Neutrophil (primary cell): ENCODE measurements at regions not wholly inside any gene's neighbourhood (a gene's known extent, or its start where the extent isn't known, plus 50 kb on each side); places are given as distances from the start of the nearest gene placed in this dataset.

Experiments used
- H3K27ac ChIP-seq: fragments of 200-600 bp; sonication (generic); 2 replicates; pipeline ENCODE4 v1.5.1; 2016; ENCODE audit warnings: mild to moderate bottlenecking, moderate library complexity
- H3K27me3 ChIP-seq: fragments of 200-600 bp; sonication (generic); 2 replicates; pipeline ENCODE4 v1.6.0; 2016; ENCODE audit warnings: mild to moderate bottlenecking
- H3K36me3 ChIP-seq: fragments of 200-600 bp; sonication (generic); 2 replicates; pipeline ENCODE4 v1.5.1; 2017
- H3K4me1 ChIP-seq, 2 experiments: fragments of 200-600 bp in 1 of 2; sonication (generic) in 1 of 2; 1 replicate in 1 of 2; 2 replicates in 1 of 2; pipeline versions ENCODE4 v1.5.1 to v1.6.1; 2013 to 2016; ENCODE audit warnings: low read depth in 1 of 2, low read length in 1 of 2, mild to moderate bottlenecking in 1 of 2, moderate library complexity in 1 of 2; ENCODE audit not compliant: control insufficient read depth in 1 of 2, insufficient read depth in 1 of 2
- H3K4me3 ChIP-seq, 2 experiments: fragments of 200-600 bp in 1 of 2; sonication (generic) in 1 of 2; 1 replicate in 1 of 2; 2 replicates in 1 of 2; pipeline ENCODE4 v1.5.1; 2013 to 2016; ENCODE audit warnings: low read depth in 1 of 2, low read length in 1 of 2, mild to moderate bottlenecking in 1 of 2, moderate library complexity in 1 of 2
- H3K9me3 ChIP-seq: fragments of 200-600 bp; sonication (generic); 2 replicates; pipeline ENCODE4 v1.5.1; 2016
- TF ChIP-seq, protein P1 (sequence below): fragments of 200-600 bp; sonication (generic); IDR thresholded peaks from 2 replicates; pipeline ENCODE4 v1.5.1; 2016; ENCODE audit warnings: antibody characterized with exemption

DNA sequence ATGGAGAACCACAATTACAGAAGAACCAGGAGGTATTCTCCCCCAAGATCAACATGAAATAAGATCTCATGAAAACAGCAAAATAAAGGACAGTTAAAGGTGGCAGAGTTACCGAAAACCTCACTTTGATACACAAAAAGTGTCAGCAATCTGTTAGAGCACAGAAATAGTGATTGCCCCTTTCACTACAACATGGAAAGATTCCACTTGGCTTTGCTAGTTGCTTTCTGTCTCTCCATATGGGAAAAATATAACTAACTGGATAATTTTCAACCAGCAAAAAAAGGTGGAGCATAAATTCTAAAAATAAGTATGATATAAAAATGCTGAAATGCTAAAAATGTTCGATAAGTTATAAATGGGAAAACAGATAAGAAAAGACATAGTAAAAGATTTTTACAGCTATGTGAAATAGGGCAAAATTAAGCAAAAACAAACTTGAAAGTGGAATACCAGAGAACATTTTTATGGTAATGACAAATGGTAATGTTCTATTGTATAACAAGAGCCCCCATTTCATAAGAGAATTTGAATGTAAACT lies 90.2 kb downstream of the GPR85 start:
- no peak overlapping the region for H3K27ac ChIP-seq
- H3K27me3 ChIP-seq: no peaks in the 10 kb centered on the region
- TF ChIP-seq, protein P1, sequence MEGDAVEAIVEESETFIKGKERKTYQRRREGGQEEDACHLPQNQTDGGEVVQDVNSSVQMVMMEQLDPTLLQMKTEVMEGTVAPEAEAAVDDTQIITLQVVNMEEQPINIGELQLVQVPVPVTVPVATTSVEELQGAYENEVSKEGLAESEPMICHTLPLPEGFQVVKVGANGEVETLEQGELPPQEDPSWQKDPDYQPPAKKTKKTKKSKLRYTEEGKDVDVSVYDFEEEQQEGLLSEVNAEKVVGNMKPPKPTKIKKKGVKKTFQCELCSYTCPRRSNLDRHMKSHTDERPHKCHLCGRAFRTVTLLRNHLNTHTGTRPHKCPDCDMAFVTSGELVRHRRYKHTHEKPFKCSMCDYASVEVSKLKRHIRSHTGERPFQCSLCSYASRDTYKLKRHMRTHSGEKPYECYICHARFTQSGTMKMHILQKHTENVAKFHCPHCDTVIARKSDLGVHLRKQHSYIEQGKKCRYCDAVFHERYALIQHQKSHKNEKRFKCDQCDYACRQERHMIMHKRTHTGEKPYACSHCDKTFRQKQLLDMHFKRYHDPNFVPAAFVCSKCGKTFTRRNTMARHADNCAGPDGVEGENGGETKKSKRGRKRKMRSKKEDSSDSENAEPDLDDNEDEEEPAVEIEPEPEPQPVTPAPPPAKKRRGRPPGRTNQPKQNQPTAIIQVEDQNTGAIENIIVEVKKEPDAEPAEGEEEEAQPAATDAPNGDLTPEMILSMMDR: no peak
- H3K4me1 ChIP-seq: no peaks in the 10 kb centered on the region
- H3K9me3 ChIP-seq: no peaks in the 10 kb centered on the region
- no peak overlapping the region for H3K4me3 ChIP-seq
- no peaks in the 10 kb centered on the region for H3K36me3 ChIP-seq

DNA sequence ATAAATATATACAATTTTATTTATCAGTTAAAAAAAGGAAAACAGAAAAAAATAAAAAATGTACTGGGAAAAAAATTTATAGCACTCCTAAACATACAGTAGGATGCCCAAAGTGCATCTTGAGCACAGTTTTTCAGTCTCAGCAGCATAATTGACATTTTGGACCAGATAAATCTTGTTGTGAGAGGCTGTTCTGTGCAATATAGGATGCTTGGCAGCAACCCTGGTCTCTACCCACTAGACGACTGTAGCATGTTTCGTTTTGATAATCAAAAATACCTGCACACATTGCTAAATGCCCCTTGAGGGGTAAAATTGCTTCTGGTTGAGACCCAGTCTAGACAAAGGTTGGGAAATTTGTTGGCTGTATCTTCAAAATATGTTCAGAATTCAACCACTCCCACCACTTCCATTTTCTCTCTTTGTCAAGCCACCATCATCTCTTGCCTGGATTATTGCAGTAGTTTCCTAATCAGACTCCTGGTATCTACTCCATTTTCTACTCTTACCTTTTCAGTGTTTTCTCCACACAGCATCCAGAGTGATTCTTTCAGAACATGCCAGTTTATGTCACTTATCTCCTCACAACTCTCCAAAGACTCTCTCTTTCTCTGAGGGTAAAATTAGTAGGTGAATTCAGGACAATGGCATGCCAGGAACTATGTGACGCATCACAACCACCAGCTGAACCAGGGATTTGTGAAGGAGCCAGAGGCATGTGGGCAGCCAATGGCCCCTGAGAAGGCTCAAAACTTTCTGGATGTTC lies 91.4 kb downstream of the GPR85 start:
- Histone ChIP-seq H3K9me3 (no peaks in the 10 kb centered on the region), H3K4me1 (no peaks in the 10 kb centered on the region), H3K27me3 (no peaks in the 10 kb centered on the region), H3K4me3 (no peak overlapping the region), H3K27ac (no peak overlapping the region), H3K36me3 (no peaks in the 10 kb centered on the region)
- TF ChIP-seq, protein P1: no peak

GRCh38 chr7:112994656-112995055 lies 92.0 kb downstream of the GPR85 start:
- Histone ChIP-seq H3K4me1 (no peaks in the 10 kb centered on the region), H3K9me3 (no peaks in the 10 kb centered on the region), H3K27me3 (no peaks in the 10 kb centered on the region), H3K27ac (no peak overlapping the region), H3K4me3 (no peak overlapping the region), H3K36me3 (no peaks in the 10 kb centered on the region)
- TF ChIP-seq, protein P1: no peak

GRCh38 chr7:112990624-112991023 lies 96.0 kb downstream of the GPR85 start:
- TF ChIP-seq, protein P1: no peak
- no peaks in the 10 kb centered on the region for H3K4me1 ChIP-seq
- no peaks in the 10 kb centered on the region for H3K27me3 ChIP-seq
- no peaks in the 10 kb centered on the region for H3K9me3 ChIP-seq
- H3K36me3 ChIP-seq: no peaks in the 10 kb centered on the region
- H3K27ac ChIP-seq: no peak overlapping the region
- no peak overlapping the region for H3K4me3 ChIP-seq

DNA sequence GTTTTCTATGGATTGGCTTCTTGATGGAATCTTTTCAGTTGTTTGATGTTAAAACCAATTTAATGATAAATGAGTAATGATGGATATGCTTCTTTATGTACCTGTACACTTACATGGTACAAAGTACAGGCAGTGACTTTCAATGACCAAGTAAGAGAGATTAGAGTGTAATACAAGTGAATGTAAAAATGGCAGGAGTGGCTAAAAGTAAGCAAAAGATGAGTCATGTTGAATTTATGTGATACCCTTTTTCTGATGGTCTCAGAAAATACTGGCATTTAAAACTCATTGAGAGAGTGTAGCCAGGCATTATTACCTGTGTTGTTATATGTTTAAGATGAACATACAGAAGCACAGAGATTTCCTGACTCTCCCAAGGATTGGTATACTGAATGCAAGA lies 97.1 kb downstream of the GPR85 start:
- no peak overlapping the region for H3K4me3 ChIP-seq
- TF ChIP-seq, protein P1: no peak
- no peaks in the 10 kb centered on the region for H3K9me3 ChIP-seq
- H3K27ac ChIP-seq: no peak overlapping the region
- H3K27me3 ChIP-seq: no peaks in the 10 kb centered on the region
- no peaks in the 10 kb centered on the region for H3K36me3 ChIP-seq
- H3K4me1 ChIP-seq: no peaks in the 10 kb centered on the region
